Inferior parietal cortex (tissue), 1 donor: ENCODE measurements at regions not wholly inside any gene's neighbourhood (a gene's known extent, or its start where the extent isn't known, plus 50 kb on each side); places are given as distances from the start of the nearest gene placed in this dataset.
"Not testable (repeated sequence)": the region's sequence is repeated elsewhere in the genome, so short reads cannot be mapped to it uniquely, and the experiment has no call there.

Experiments used
- DNase-seq: peaks from one replicate; pipeline ENCODE4 v3.0.0-alpha.2; 2016; ENCODE audit errors: extremely low spot score

DNA sequence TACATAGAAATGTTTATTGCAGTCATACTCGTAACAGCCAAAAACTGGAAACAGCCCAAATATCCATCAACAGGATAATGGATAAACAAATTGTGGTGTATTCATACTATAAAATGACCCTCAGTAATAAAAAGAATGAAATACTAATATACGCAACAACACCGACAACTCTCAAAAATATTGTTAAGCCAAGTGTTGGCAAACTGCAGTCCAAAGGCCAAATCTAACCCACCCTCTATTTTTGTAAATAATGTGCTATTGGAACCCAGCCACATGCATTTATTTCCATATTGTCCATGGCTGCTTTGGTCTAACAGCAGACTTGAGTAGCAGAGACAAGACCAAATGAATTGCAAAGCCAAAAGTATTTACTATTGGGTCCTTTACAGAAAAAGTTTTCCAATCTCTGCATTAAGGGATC is 151.0 kb downstream of the MREG start:
- no peak for DNase-seq

DNA sequence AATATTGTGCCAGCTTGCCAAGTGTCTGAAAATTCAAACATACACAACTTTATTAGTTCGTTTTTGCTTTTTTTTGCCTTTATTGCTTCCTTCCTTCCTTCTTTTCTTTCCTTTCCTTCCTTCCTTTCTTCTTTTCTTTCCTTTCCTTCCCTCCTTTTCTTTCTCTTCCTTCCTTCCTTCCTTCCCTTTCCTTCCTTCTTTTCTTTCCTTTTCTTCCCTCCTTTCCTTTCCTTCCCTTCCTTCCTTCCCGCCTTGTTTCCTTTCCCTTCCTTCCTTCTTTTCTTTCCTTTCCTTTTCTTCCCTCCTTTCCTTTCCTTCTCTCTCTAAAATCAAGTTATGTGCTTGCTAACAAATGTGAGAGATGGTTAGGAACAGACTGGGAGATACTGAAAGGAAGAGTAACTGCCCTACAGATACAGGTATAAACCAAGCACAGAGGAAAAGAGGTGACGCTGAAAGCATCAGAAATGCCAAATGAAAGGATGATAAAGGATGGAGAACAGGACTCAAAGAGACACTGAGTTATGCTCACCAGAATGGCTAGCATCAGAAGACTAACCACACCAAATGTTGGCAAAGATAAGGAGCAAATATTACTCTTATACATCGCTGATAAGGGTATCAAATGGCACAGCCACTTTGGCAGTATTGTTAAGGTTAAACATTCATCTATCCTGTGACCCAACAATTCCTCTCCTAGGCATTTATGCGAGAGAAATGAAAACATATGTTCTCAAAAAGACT is 151.6 kb downstream of the MREG start:
- DNase-seq: no peak

DNA sequence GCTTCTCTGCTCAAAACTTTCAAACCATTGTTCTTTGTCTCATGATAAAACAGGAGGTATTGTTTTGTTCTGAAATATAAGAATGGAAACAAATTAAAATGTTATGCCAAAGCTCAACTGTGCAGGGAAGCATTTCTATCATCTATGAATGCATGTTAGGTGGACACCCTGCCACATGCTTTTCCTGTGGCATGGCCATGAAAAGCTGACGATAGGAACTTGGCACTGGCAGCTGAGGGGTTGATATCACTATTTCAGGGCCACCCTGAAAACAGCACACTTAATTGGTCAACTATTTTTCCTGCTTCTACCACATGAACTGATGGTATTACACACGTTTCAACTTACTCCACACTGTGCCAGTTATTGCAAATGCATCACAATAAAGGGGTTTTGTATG is 157.3 kb downstream of the MREG start:
- DNase-seq: no peak

DNA sequence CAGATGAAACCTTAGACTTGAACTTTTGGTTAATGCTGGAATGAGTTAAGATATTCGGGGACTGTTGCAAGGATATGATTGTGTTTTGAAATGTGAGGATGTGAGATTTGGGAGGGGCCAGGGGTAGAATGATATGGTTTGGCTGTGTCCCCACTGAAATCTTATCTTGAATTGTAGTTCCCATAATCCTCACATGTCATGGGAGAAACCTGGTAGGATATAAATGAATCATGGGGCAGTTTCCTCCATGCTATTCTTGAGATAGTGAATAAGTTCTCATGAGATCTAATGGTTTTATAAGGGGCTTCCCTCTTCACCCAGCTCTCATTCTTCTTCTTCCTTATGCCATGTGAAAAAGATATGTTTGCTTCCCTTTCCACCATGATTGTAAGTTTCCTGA is 158.0 kb downstream of the MREG start:
- DNase-seq: not testable (repeated sequence)

DNA sequence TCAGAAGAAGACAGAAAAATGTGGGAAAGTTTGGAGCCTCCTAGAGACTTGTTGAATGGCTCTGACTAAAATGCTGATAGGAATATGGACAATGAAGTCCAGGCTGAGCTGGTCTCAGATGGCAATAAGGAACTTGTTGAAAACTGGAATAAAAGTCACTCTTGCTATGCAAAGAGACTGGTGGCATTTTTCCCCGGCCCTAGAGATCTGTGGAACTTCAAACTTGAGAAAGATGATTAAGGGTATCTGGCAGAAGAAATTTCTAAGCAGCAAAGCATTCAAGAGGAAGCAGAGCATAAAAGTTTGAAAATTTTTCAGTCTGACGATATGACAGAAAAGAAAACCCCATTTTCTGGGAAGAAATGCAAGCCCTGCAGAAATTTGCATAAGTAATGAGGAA is 159.3 kb downstream of the MREG start:
- DNase-seq: no peak

DNA sequence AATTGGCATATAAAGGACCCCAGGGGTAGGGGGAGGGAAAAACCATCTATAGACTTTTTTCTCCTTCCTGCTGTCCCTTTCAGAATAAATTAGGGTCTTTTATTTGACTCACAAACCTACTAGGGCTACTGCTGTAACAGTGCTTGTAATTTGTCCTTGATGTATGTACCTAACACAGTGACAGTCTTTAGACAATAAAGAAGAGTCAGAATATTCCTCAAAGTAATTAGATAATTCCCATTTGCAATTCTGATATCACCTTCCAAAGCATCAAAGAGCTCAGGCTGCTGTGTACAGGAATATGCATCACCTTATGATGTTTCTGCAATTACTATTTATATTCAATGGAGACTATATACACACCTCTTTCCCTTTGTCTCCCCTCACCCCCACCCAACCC is 161.7 kb downstream of the MREG start:
- DNase-seq: no peak

DNA sequence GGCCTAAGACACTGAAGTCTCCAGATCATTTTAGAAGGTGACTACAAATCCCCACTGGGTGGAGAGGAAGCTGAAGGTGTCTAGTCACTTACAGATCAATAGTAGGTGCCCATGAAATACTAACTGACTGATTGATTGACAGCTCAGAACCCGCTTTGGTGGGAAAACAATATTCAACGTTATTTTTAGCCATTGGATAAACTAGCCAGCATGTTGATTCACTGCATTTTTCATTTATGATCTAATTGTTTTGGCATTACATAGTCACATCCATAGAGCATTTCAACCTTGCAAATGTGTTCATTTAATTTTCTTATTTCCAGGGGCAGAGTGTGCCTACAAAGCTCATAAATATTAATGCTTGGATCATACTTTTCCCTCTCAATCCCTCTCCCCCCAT is 162.3 kb downstream of the MREG start:
- DNase-seq: no peak

DNA sequence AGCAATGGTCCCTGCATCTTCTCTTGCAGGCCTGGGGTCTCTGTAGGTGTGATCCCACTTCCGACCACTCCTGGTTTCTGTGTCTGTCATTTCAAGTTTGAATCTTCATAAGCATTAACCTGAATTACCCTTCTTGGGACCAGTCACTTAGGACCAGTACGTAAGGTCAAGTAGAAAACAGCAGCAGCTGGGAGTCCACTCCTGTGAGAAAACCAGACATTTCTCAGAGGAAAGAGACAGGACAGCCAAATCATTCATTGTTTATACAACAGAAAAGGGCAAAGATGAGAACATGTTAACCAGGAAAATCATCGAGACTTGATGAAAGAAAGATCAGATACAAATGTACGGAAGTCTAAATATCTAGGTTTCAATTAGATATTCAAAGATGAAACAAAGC is 163.0 kb downstream of the MREG start:
- no peak for DNase-seq

DNA sequence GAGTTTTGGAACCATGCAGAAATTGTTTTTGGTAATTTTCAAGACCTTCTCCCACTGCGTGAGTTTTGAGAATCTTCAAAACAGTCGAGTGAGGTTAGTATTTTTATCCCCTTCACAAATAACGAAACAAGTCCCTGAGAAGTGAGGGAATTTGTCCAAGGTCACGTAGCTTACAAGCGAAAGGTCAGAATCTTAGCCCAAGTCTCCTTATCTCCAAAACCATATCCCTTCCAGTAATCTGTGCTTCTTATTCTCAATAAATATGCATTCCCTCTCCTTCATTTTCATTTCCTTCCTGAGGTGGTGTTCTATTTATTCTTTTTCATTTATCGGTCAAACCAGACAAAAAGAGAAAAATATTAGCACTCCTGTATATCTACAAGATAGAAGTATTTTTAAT is 163.6 kb downstream of the MREG start:
- no peak for DNase-seq

DNA sequence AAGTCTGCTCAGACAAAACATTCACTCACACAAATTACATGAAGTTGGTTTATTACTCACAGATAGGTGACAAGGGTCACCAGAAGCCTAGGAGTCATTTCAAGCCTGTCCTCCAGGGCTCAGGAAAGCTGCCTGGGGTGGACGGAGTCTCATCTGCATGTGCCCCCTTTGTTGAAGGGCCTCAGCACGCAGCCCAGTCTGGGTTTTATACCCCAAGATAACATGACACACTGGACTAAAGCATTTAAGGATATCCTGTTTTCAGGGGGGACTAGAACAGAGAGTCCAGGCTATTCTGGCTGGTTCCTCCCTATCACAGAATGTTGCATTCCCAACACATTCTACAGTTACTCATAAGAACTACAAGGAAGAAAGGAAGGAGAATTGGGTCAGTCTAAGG is 164.7 kb downstream of the MREG start:
- DNase-seq: no peak

DNA sequence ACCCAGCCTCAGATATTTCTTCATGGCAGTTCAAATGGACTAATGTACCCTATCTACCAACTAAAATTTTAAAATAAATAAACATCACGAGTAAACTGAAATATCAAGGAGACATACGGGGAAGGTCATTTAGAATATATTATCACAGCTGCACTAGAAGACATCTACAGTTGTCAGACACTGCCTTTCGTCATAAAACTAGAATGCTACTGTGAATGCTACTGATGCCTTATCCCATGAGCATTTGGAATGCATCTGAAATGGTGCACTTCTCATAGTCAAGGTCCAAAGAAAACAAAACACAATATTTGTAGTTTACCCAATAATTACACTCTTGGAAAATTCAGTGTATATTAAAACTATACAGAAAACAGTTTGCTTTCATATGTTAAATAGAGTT is 165.2 kb downstream of the MREG start:
- DNase-seq: no peak

DNA sequence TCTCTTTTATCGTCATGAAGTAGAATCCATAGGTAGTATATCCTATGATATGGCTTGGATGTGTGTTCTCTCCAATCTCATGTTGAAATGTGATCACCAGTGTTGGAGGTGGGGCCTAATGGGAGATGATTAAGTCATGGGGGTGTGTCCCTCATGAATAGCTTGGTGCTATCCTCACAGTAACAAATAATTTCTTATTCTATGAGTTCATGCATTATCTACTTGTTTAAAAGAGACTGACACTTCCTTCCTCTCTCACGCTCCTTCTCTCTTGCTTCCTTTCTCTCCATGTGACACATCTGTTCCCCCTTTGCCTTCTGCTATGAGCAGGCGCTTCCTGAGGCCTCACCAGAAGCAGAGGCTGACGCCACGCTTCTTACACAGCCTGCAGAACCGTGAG is 165.6 kb downstream of the MREG start:
- no peak for DNase-seq

DNA sequence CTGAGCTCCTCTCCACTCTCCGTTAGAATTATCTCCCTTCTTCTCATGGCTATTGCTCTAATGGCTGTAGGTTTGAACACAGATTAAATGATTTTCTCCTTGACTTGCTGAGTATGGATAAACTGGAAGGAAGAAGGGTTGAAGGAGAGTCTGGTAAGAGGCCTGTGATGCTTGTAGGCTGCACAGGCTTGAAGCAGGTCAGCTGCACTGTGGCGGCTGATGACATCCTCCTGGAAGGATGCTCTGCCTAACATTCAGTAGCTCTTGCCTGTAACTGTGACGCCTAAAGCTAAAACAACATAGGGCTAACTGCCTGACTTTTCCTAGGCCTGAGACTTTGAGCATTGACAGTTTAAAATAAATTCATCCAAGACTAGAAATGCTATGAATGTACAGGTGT is 166.3 kb downstream of the MREG start:
- DNase-seq: no peak

DNA sequence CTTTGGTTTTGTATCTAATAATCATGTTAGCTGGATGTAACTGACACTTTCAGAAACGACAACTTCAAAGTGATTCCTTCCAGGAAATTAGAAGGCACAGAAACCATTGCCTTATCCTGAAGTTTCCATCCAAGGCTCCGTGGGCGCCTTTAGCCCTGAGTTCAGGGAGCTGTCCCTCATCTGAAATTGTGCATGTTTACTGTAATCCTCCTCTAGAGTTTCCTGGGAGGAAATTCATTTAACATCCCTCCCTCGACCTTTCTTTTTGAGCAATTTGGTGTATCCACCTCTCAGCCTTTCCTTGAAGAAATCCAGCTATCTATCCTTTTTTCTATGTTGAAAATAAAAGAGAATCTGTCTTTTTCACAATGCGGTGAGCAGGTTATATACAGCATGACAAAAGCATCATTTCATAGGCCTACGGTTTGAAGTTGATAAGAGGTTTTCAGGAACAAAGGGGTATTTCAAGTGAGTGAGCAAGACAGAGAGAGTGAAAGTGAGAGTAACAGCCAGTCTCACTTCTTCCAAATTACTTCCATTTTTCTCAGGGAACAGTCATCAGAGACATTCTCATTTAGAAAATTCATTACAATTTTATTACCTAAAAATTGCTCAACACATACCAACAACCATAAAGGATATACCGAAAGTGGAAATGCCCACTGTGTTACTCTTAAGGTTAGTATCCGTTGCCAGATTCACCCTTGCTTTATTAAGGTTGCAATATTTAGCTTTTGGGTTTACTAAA is 167.3 kb downstream of the MREG start:
- no peak for DNase-seq

DNA sequence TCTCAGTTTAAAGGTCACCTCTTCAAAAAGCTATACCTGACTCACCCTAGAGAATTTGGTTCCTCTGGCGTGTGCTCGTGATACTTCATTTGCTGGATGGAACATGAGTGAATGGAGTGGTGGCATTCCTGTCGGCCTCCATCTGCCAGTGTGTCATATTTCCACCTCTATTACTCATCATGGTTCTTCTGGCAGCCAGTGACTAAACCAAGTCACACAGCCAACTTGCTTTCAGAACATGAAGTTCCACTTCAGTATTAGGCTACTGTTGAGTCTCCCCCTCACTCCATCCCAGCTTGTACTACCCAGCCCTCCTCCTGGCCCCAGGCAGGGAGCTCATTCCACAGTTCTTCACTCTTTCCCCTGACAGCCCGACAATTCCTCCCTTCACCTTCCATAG is 169.8 kb downstream of the MREG start:
- peak; percentile 53 for DNase-seq

DNA sequence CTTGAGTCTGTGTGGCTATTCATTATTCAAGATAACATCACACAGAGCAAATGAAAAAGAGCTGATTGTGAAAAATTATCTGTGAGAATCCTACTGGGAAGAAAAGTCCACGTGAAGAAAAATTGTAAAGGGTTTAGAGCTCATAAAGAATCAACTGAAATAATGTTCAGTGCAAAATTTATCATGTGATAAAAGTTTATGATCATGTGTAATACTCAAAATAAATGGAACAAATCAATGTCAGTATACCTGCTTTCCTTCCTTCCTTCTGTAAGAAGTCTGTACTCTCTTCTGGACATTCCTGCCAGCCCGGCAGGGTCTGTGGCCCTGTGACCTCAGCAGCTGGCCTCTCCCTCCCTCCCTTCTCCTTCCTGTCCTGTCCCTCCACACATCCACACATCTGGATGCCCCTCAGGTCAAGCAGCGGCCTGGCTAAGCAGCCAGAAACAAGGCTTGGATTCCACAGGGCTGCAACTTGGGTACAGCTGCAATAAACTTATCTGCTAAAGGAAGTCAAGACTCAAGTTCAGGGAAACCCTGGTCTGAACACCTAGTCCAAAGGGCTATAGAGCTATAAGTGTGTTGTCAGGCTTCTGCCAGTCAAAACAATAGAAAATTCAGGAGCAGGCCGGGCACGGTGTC is 172.1 kb downstream of the MREG start:
- DNase-seq: no peak

DNA sequence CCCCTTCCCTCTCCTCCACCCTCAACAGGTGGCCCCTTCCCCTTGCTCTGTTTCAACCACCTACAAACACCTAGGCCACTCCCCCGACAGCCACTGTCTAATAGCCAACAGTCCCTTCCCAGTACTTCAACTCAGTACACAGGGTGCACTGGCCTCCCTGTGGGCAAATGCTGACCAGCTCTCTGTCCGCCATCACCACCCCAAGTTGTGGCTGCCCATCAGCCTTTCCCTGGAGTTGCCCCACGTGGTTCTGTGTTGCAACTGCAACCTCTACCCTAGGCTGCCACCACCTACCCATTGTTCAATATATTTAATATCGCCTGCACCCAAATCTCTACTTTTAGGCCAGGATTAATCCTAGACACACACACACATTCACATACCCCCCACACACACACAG is 173.5 kb downstream of the MREG start:
- no peak for DNase-seq

DNA sequence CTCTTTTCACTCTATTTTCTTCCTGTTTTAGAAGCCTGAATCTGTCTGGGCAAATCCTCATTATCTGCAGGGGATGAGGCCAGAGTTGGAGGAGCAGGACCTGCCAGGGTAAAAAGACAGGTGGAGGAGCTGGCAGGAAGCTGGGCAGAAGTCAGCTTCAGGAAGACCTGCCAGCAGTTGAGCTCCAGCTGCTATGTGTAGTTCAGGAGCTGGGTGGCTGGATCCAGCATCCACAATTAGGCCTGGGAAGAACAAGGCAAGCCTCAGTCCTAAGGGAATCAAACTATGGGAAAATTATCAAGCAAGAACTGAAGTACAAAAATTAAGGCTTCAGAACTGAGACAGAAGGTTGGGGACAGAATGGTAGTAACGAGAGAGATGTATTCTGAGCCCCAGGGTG is 174.0 kb downstream of the MREG start:
- DNase-seq: no peak

DNA sequence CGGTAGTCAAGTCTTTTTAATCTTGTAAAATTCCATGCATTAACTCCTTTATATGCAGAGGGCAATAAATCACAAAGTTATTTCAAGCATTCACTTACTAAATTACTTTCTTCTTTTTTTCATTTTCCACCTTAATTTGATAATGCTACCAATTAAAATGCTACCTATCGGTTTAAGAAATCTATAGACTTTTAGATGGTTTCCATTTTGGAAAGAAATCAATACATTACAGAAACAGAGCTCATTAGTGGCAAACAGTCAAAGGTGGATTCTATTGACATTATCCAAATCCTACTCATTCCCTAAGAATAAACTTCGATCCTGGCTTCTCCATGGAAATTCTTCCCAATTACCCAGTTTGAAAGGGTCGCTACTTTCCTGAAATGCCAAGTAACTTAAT is 176.5 kb downstream of the MREG start:
- no peak for DNase-seq

DNA sequence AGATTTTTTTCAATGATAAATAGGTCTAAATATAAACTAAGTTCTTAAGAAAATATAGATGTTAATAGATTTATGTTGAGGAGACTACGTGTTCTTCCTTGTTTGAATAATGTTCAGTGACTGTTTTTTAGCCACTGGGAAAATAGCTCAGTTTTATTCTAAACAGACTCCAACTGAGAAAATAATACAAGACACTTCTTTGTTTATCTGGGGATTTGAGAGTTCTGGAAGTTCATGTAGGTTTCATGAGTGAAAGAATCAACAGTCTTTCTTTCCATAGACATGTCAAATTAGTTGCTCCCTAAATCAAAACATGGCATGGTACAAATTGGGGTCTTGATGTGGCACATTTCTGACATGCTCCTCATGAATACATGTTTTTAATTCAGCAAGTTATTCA is 177.7 kb downstream of the MREG start:
- no peak for DNase-seq

DNA sequence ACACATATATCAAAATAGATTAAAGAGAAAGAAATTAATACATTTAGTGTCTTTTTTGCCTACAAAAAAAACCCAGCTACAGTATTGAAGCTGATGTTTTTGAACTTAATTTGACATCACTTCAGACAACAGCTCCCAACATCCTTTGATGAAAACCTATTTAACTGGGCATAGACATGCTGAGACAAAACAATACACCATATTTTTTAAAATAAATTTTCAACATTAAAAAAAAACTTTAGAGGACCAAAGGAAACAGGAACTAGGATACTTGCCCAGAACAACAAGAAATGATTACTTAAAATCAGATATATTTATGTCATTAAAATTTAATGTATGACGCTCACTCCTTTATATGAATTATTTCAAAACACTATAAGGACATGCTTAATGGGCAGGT is 178.1 kb downstream of the MREG start:
- DNase-seq: no peak

DNA sequence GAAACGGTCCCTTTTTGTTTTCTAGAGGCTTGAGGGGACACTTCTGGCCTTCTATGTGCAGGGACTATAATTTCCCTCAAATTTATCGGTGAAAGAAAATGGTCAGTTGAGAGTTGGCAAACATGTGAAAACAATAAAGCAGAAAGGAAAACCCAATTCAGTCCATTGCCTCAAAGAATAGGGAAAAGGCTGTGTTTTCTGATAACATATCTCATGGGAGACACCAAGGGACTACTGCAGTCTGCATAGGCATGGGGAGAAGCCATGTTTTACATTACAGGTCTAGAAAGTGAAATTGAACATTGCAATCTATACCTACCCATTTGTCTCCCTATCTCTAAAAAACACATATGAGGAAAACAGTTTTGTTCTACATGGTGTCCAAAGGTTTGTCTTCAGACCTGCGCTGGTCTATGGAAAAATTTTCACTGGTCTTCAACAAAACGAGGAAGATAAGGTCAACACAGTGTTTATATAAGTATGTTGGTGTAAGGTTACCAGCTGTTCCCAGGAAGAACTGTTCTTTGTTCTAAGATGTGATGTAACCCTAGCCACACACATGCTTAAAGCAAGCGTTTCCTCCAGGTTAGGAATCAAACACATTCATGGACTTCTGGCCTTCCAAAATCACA is 179.7 kb downstream of the MREG start:
- no peak for DNase-seq

DNA sequence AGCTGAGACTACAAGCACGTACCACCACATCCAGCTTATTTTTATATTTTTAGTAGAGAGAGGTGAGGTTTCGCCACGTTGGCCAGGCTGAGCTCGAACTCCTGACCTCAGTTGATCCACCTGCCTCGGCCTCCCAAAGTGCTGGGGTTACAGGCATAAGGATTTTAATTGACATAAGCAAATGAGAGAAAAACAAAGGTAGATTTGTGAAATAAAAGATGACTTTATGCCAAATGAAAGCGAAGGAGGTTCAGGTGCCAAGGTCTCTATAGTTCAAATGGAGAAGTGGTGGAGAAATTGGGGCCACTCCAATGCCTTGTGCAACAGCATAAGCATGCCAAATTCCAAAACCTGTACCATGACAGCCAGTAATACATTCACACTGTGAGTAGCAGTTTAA is 180.6 kb downstream of the MREG start:
- no peak for DNase-seq
